ENCODE measurements at regions not wholly inside any gene's neighbourhood (a gene's known extent, or its start where the extent isn't known, plus 50 kb on each side); places are given as distances from the start of the nearest gene placed in this dataset.
"Not testable (repeated sequence)": the region's sequence is repeated elsewhere in the genome, so short reads cannot be mapped to it uniquely, and the experiment has no call there.

DNA sequence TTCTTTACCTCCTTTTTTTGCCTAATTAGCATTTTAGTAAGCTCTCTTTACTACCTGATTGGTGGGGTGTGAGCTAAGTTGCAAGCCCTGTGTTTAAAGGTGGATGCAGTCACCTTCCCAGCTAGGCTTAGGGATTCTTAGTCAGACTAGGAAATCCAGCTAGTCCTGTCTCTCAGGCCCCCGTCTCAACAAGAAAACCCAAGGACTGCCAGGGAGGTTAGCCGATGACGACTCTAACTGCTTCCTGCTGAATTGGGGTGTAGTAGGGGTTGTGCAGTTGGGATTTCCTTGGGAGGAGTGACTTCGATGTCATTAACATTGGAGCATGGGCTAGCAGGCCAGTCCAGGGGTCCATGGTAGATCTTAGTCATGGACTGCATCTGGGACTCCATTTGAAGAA is 380.2 kb upstream of the SLC7A11 start:
- not testable (repeated sequence) for TF ChIP-seq POLR2A (IDR thresholded peaks at IDR 0.05)
- TF ChIP-seq, protein P1, sequence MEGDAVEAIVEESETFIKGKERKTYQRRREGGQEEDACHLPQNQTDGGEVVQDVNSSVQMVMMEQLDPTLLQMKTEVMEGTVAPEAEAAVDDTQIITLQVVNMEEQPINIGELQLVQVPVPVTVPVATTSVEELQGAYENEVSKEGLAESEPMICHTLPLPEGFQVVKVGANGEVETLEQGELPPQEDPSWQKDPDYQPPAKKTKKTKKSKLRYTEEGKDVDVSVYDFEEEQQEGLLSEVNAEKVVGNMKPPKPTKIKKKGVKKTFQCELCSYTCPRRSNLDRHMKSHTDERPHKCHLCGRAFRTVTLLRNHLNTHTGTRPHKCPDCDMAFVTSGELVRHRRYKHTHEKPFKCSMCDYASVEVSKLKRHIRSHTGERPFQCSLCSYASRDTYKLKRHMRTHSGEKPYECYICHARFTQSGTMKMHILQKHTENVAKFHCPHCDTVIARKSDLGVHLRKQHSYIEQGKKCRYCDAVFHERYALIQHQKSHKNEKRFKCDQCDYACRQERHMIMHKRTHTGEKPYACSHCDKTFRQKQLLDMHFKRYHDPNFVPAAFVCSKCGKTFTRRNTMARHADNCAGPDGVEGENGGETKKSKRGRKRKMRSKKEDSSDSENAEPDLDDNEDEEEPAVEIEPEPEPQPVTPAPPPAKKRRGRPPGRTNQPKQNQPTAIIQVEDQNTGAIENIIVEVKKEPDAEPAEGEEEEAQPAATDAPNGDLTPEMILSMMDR (IDR thresholded peaks at IDR 0.05): not testable (repeated sequence)

All from lower leg skin (tissue), 3 donors.